HFF-Myc (cell line): ENCODE measurements at regions not wholly inside any gene's neighbourhood (a gene's known extent, or its start where the extent isn't known, plus 50 kb on each side); places are given as distances from the start of the nearest gene placed in this dataset.

Experiments
- DNase-seq: peaks from one replicate; pipeline ENCODE4 v3.0.0-alpha.2; 2011; ENCODE audit warnings: low read depth; ENCODE audit errors: extremely low read depth
- H3K4me3 ChIP-seq: replicated peaks from 2 replicates; pipeline ENCODE4 v1.5.1; 2011; ENCODE audit warnings: low read depth, mild to moderate bottlenecking, control low read depth, low read length
- CTCF ChIP-seq: IDR thresholded peaks from 2 replicates; pipeline ENCODE4 v1.5.1; 2012; ENCODE audit warnings: mild to moderate bottlenecking, low read depth, low read length, control low read depth; ENCODE audit errors: missing control alignments

- no peak for DNase-seq
- TF ChIP-seq CTCF = no peak
- H3K4me3 ChIP-seq = no peak overlapping the region
Measured at GRCh38 chr14:27553790-27554189, 956.0 kb upstream of the NOVA1 start.

- no peak for TF ChIP-seq CTCF
- DNase-seq = no peak
- no peak overlapping the region for H3K4me3 ChIP-seq
Measured at GRCh38 chr14:27557445-27557844, 959.6 kb upstream of the NOVA1 start.

- TF ChIP-seq CTCF = no peak
- H3K4me3 ChIP-seq = no peak overlapping the region
- DNase-seq = no peak
Measured at GRCh38 chr14:27559848-27560247, 962.0 kb upstream of the NOVA1 start.

DNA sequence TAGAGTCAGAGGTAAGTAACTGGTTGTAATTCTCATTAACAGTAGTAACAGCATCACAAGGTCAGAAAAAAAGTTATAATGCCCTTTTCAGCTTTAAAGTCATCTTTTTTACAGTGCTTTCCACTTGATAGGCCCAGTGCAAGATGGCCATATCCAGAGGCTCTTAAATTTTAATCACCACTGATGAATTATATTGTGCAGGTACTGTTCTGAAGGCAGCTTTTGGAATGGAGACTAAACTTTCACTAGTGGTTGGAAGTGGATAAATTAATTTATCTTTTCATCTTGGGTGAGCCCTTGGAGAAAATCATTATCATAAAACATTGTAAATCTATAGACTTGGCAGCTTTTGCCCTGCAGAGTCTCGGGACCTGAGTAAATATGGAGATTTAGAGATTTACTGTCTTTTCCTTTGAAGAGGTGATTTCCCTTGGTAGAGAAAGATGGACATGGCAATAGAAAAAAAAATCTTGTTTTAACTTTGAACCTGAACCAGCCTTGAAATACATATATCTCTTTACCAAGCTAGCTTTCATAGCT lies 969.1 kb upstream of the NOVA1 start:
- no peak for DNase-seq
- no peak overlapping the region for H3K4me3 ChIP-seq
- TF ChIP-seq CTCF = no peak

DNA sequence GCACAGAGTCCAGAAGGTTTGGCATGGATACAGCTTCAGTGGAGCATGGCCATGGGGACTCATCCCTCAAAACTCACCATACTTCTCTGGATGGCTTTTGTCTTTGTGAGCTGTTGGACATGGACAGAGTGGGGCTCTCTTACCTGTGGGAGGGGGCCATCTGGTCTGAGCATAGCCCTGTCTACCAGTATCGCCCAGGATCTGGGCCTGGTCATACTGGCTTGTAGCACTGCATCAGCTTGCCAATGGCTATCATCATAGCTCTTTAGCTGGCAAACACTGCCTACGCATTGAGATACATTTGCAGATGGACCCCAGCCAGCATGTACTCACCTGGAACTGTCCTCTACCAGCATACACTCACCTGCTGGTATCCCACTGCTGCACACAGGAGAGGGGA lies 975.2 kb upstream of the NOVA1 start:
- TF ChIP-seq CTCF = no peak
- no peak for DNase-seq
- H3K4me3 ChIP-seq = no peak overlapping the region

DNA sequence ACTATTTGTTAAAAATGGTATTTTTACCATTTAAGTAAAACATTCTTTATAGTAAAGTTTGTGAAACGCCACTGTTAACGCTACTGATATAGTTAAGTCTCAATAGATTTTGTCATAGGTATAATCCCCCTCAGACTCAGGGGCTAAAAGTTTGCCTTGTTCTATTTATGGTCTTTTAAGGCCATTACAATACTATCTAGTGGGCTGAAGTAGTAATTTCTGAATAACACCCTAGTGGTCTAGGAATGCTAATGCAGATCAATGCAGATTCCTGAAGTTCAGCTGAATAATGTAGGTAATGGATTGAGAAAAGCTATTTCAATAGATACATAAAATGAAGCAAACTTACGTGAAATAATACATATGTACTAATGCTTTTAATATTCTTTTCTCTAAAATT lies 989.3 kb upstream of the NOVA1 start:
- TF ChIP-seq CTCF = no peak
- no peak overlapping the region for H3K4me3 ChIP-seq
- no peak for DNase-seq

DNA sequence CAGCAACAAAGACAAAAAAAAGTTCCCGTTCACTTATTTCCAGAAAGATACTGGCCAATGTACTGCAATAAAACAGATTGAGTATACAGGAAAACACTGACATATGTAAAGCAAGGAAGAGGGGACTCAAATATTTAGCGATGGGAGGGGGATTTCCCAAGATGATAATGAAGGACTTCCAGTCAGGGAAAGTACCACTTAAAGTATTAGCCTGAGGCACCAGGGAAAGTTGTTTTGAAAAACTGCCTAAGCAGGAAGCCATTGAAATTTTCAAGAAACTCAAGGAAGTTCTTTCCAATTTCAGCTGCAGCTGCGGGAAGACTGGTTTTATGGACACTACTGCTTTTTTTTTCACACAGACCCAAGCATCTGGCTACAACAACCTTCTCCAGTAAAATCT lies 1007.4 kb upstream of the NOVA1 start:
- no peak for TF ChIP-seq CTCF
- no peak overlapping the region for H3K4me3 ChIP-seq
- DNase-seq = no peak
